H9 (cell line): ENCODE measurements at regions not wholly inside any gene's neighbourhood (a gene's known extent, or its start where the extent isn't known, plus 50 kb on each side); places are given as distances from the start of the nearest gene placed in this dataset.

Experiments
- DNase-seq: peaks from one replicate; pipeline ENCODE4 v3.0.0-alpha.2; 2017
- H2AFZ ChIP-seq: one replicate; pipeline ENCODE4 v1.6.1; 2013; ENCODE audit warnings: mild to moderate bottlenecking, low read length, control low read depth, moderate library complexity
- H2AK5ac ChIP-seq: 2 replicates; pipeline ENCODE4 v1.6.1; 2013; ENCODE audit warnings: low read length, control low read depth, mixed read lengths; ENCODE audit not compliant: insufficient read length
- H2BK120ac ChIP-seq: one replicate; pipeline ENCODE4 v1.6.1; 2013; ENCODE audit warnings: low read depth, mild to moderate bottlenecking, low read length, control low read depth, inconsistent platforms; ENCODE audit not compliant: poor library complexity, severe bottlenecking
- H2BK12ac ChIP-seq: 2 replicates; pipeline ENCODE4 v1.6.1; 2013; ENCODE audit warnings: low read length, control low read depth, mixed read lengths, low read depth; ENCODE audit not compliant: insufficient read length
- H2BK15ac ChIP-seq: 2 replicates; pipeline ENCODE4 v1.6.1; 2013; ENCODE audit warnings: low read depth, low read length, control low read depth
- H2BK20ac ChIP-seq: one replicate; pipeline ENCODE4 v1.6.1; 2013; ENCODE audit warnings: low read depth, mild to moderate bottlenecking, low read length, control low read depth, inconsistent platforms; ENCODE audit not compliant: poor library complexity, severe bottlenecking
- H2BK5ac ChIP-seq: 2 replicates; pipeline ENCODE4 v1.6.1; 2013; ENCODE audit warnings: low read length, control low read depth, mixed read lengths; ENCODE audit not compliant: insufficient read length
- H3K14ac ChIP-seq: 2 replicates; pipeline ENCODE4 v1.6.1; 2013; ENCODE audit warnings: low read length, control low read depth; ENCODE audit not compliant: insufficient read depth
- H3K18ac ChIP-seq: 2 replicates; pipeline ENCODE4 v1.6.1; 2013; ENCODE audit warnings: low read depth, mild to moderate bottlenecking, mixed read lengths, low read length, control low read depth; ENCODE audit not compliant: insufficient read length
- H3K23ac ChIP-seq: 2 replicates; pipeline ENCODE4 v1.6.1; 2013; ENCODE audit warnings: low read length, control low read depth, mixed read lengths, low read depth; ENCODE audit not compliant: insufficient read length
- H3K23me2 ChIP-seq: 2 replicates; pipeline ENCODE4 v1.6.1; 2013; ENCODE audit warnings: low read depth, mild to moderate bottlenecking, mixed read lengths, low read length, control low read depth; ENCODE audit not compliant: insufficient read length, poor library complexity, severe bottlenecking
- H3K27ac ChIP-seq: 2 replicates; pipeline ENCODE4 v1.5.1; 2013; ENCODE audit warnings: low read length, control low read depth, mixed read lengths, low read depth; ENCODE audit not compliant: insufficient read length
- H3K27me3 ChIP-seq: 2 replicates; pipeline ENCODE4 v1.6.1; 2013; ENCODE audit warnings: low read length, control low read depth, inconsistent platforms; ENCODE audit not compliant: insufficient read depth
- H3K4ac ChIP-seq: 2 replicates; pipeline ENCODE4 v1.6.1; 2013; ENCODE audit warnings: low read depth, mild to moderate bottlenecking, control low read depth, inconsistent platforms, low read length, moderate library complexity
- H3K4me1 ChIP-seq: 2 replicates; pipeline ENCODE4 v1.6.1; 2013; ENCODE audit warnings: low read length, control low read depth, inconsistent platforms; ENCODE audit not compliant: insufficient read depth
- H3K4me2 ChIP-seq: 2 replicates; pipeline ENCODE4 v1.6.1; 2013; ENCODE audit warnings: low read length, control low read depth, mixed read lengths; ENCODE audit not compliant: insufficient read length, insufficient read depth
- H3K56ac ChIP-seq: 2 replicates; pipeline ENCODE4 v1.6.1; 2013; ENCODE audit warnings: low read depth, mild to moderate bottlenecking, mixed read lengths, low read length, control low read depth; ENCODE audit not compliant: insufficient read length
- H3K79me1 ChIP-seq: 2 replicates; pipeline ENCODE4 v1.6.1; 2013; ENCODE audit warnings: low read depth, mild to moderate bottlenecking, moderate library complexity, low read length, control low read depth, inconsistent platforms; ENCODE audit not compliant: insufficient read depth, poor library complexity, severe bottlenecking
- H3K79me2 ChIP-seq: 2 replicates; pipeline ENCODE4 v1.6.1; 2013; ENCODE audit warnings: low read length, control low read depth, inconsistent platforms; ENCODE audit not compliant: insufficient read depth
- H3K9ac ChIP-seq: 2 replicates; pipeline ENCODE4 v1.6.1; 2013; ENCODE audit warnings: low read length, control low read depth, mixed read lengths; ENCODE audit not compliant: insufficient read length; ENCODE audit errors: extremely low read depth
- H3K9me3 ChIP-seq: one replicate; pipeline ENCODE4 v1.6.1; 2013; ENCODE audit warnings: low read depth, low read length, inconsistent platforms; ENCODE audit not compliant: control insufficient read depth
- H3T11ph ChIP-seq: one replicate; pipeline ENCODE4 v1.6.1; 2013; ENCODE audit warnings: mild to moderate bottlenecking, low read length, control low read depth, inconsistent platforms
- H4K20me1 ChIP-seq: one replicate; pipeline ENCODE4 v1.6.1; 2013; ENCODE audit not compliant: control insufficient read depth, insufficient read length, insufficient read depth
- H4K5ac ChIP-seq: 2 replicates; pipeline ENCODE4 v1.6.1; 2013; ENCODE audit warnings: low read depth, mild to moderate bottlenecking, mixed read lengths, low read length, control low read depth; ENCODE audit not compliant: insufficient read length
- H4K8ac ChIP-seq: replicated peaks from 2 replicates; pipeline ENCODE4 v1.6.1; 2013; ENCODE audit warnings: low read length, control low read depth, mixed read lengths, low read depth; ENCODE audit not compliant: insufficient read length
- H4K91ac ChIP-seq: 2 replicates; pipeline ENCODE4 v1.6.1; 2013; ENCODE audit warnings: low read depth, mild to moderate bottlenecking, moderate library complexity, mixed read lengths, low read length, control low read depth; ENCODE audit not compliant: insufficient read length
- H3K27ac Mint-ChIP-seq, 3 experiments: 2 replicates in 2 of 3; 3 replicates in 1 of 3; pipeline ENCODE4 v1.8.0; 2020 to 2021; ENCODE audit warnings: mixed read lengths in 3 of 3, mild to moderate bottlenecking in 1 of 3, moderate library complexity in 1 of 3
- H3K27me3 Mint-ChIP-seq: 2 replicates; pipeline ENCODE4 v1.8.0; 2021; ENCODE audit warnings: low read depth, mild to moderate bottlenecking, moderate library complexity, mixed read lengths
- H3K36me3 Mint-ChIP-seq, 3 experiments: 2 replicates in 2 of 3; 3 replicates in 1 of 3; pipeline ENCODE4 v1.8.0; 2020 to 2021; ENCODE audit warnings: low read depth in 3 of 3, mixed read lengths in 3 of 3; ENCODE audit not compliant: insufficient read depth in 1 of 3
- H3K4me1 Mint-ChIP-seq, 2 experiments: 2 replicates each; pipeline ENCODE4 v1.8.0; 2020; ENCODE audit warnings: mixed read lengths in 2 of 2
- H3K4me3 Mint-ChIP-seq, 2 experiments: 2 replicates in 1 of 2; 3 replicates in 1 of 2; pipeline ENCODE4 v1.8.0; 2020 to 2021; ENCODE audit warnings: mild to moderate bottlenecking in 2 of 2, mixed read lengths in 2 of 2, moderate library complexity in 1 of 2
- H3K9me3 Mint-ChIP-seq, 2 experiments: 2 replicates in 1 of 2; 3 replicates in 1 of 2; pipeline ENCODE4 v1.8.0; 2020; ENCODE audit warnings: mild to moderate bottlenecking in 2 of 2, mixed read lengths in 2 of 2, moderate library complexity in 1 of 2
- WGBS: extraction: QIAGEN DNeasy Blood & Tissue Kit; methylation state at CpG from one replicate; pipeline ENCODE4 v1.1.7; 2013; ENCODE audit warnings: missing lambda C conversion rate, low lambda C conversion rate, mixed read lengths; ENCODE audit not compliant: insufficient read length; ENCODE audit errors: extremely low coverage; 5-methylcytosine and 5-hydroxymethylcytosine counted together
- TF ChIP-seq, protein P1 (sequence below): fragments of 200-600 bp; sonication (generic); conservative IDR thresholded peaks from 3 replicates; pipeline ENCODE4 v1.8.0; 2021; ENCODE audit warnings: antibody characterized with exemption, mild to moderate bottlenecking

DNA sequence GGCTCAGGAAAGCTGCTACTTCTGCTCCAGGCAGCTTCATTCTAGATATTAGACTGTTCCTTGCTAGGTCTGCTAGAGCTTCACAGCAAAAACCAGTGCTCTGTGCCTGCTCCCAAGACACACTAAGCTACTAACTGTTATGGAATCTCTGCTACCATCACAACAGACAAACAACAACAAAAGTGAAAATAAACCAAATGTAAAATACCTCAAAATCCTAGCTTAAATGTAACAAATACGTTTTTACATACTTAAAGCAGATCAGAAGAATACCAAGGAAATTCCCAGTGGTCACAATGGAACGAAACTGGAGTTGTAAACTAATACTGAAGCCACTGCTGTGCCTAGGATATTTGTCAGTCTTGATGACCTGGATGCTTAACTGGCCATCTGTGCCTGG lies 84.6 kb upstream of the EZR start:
- Histone ChIP-seq H2BK15ac (no peak overlapping the region), H4K8ac (no peak overlapping the region), H3K4me2 (no peak overlapping the region), H3K4me1 (peaks cover 2% of the 10 kb centered on the region; the same call in 1 of the 2 replicates), H2AFZ (no peak overlapping the region), H3K9ac (no peak overlapping the region), H3K18ac (no peak overlapping the region), H3K27ac (no peak overlapping the region), H3K14ac (no peak overlapping the region), H3K23me2 (no peaks in the 10 kb centered on the region), H3T11ph (no peak overlapping the region), H3K27me3 (no peaks in the 10 kb centered on the region), H3K23ac (no peak overlapping the region), H3K56ac (no peak overlapping the region), H2BK12ac (no peak overlapping the region), H3K79me2 (no peaks in the 10 kb centered on the region), H4K5ac (no peak overlapping the region), H4K91ac (no peak overlapping the region), H2BK20ac (no peak overlapping the region), H3K9me3 (peaks cover 10% of the 10 kb centered on the region), H2BK5ac (no peak overlapping the region), H3K79me1 (no peaks in the 10 kb centered on the region), H2BK120ac (no peak overlapping the region), H4K20me1 (no peaks in the 10 kb centered on the region), H2AK5ac (no peak overlapping the region), H3K4ac (no peak overlapping the region)
- Mint-ChIP-seq H3K36me3 (peaks cover 10 to 43% (median 27%) of the 10 kb centered on the region in 3 experiments), H3K4me3 (no peak overlapping the region), H3K27me3 (no peaks in the 10 kb centered on the region), H3K27ac (0 out of 7 replicates have a peak overlapping the region, but pooled peaks of 1 of the 3 experiments have one; percentile 42), H3K9me3 (peaks cover 28 to 34% of the 10 kb centered on the region in 2 experiments), H3K4me1 (peaks cover 21 to 25% of the 10 kb centered on the region in 2 experiments)
- DNase-seq, result no peak
- no CpG with 5 or more reads among the region's 2 CpGs for WGBS
- TF ChIP-seq, protein P1, sequence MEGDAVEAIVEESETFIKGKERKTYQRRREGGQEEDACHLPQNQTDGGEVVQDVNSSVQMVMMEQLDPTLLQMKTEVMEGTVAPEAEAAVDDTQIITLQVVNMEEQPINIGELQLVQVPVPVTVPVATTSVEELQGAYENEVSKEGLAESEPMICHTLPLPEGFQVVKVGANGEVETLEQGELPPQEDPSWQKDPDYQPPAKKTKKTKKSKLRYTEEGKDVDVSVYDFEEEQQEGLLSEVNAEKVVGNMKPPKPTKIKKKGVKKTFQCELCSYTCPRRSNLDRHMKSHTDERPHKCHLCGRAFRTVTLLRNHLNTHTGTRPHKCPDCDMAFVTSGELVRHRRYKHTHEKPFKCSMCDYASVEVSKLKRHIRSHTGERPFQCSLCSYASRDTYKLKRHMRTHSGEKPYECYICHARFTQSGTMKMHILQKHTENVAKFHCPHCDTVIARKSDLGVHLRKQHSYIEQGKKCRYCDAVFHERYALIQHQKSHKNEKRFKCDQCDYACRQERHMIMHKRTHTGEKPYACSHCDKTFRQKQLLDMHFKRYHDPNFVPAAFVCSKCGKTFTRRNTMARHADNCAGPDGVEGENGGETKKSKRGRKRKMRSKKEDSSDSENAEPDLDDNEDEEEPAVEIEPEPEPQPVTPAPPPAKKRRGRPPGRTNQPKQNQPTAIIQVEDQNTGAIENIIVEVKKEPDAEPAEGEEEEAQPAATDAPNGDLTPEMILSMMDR, result no peak
